Astrocyte (in vitro differentiated cells and primary cell): ENCODE measurements at regions not wholly inside any gene's neighbourhood (a gene's known extent, or its start where the extent isn't known, plus 50 kb on each side); places are given as distances from the start of the nearest gene placed in this dataset.

ENCODE experiments used
- DNase-seq: peaks from one replicate; pipeline ENCODE4 v3.0.0-alpha.2; 2010; ENCODE audit warnings: low read depth
- FAIRE-seq: peaks from 2 replicates; lab custom pipeline; 2011; peaks lifted over from hg19 to GRCh38; lab: Jason Lieb, UNC
- H2AFZ ChIP-seq: 2 replicates; pipeline ENCODE4 v1.6.0; 2012; ENCODE audit warnings: low read depth, low read length, inconsistent platforms
- H3K27ac ChIP-seq: 2 replicates; pipeline ENCODE4 v1.5.1; 2011; ENCODE audit warnings: low read depth, low read length, inconsistent platforms
- H3K27me3 ChIP-seq: 2 replicates; pipeline ENCODE4 v1.6.0; 2011; ENCODE audit warnings: low read length, inconsistent platforms; ENCODE audit not compliant: insufficient read depth
- H3K36me3 ChIP-seq: 2 replicates; pipeline ENCODE4 v1.5.1; 2011; ENCODE audit warnings: low read length, inconsistent platforms; ENCODE audit not compliant: insufficient read depth
- H3K4me1 ChIP-seq: 2 replicates; pipeline ENCODE4 v1.5.1; 2011; ENCODE audit warnings: low read length, inconsistent platforms; ENCODE audit not compliant: insufficient read depth
- H3K4me2 ChIP-seq: 2 replicates; pipeline ENCODE4 v1.6.0; 2012; ENCODE audit warnings: low read length, inconsistent platforms
- H3K4me3 ChIP-seq: 2 replicates; pipeline ENCODE4 v1.5.1; 2011; ENCODE audit warnings: low read depth, mild to moderate bottlenecking, low read length, inconsistent platforms; ENCODE audit not compliant: insufficient read depth
- H3K79me2 ChIP-seq: 2 replicates; pipeline ENCODE4 v1.6.0; 2012; ENCODE audit warnings: mild to moderate bottlenecking, low read length, inconsistent platforms; ENCODE audit not compliant: insufficient read depth
- H3K9ac ChIP-seq: 2 replicates; pipeline ENCODE4 v1.6.0; 2012; ENCODE audit warnings: mild to moderate bottlenecking, low read length, inconsistent platforms
- H3K9me3 ChIP-seq: 2 replicates; pipeline ENCODE4 v1.5.1; 2012; ENCODE audit warnings: low read depth, mild to moderate bottlenecking, low read length, inconsistent platforms; ENCODE audit not compliant: insufficient read depth
- H4K20me1 ChIP-seq: 2 replicates; pipeline ENCODE4 v1.6.0; 2012; ENCODE audit warnings: low read length, inconsistent platforms; ENCODE audit not compliant: insufficient read depth
- H3K27ac Mint-ChIP-seq: one replicate; pipeline ENCODE4 v1.8.0; 2021; ENCODE audit warnings: mild to moderate bottlenecking, mixed read lengths; ENCODE audit not compliant: unreplicated experiment
- H3K27me3 Mint-ChIP-seq: one replicate; pipeline ENCODE4 v1.8.0; 2021; ENCODE audit warnings: low read depth, mixed read lengths; ENCODE audit not compliant: unreplicated experiment
- H3K36me3 Mint-ChIP-seq: one replicate; pipeline ENCODE4 v1.8.0; 2021; ENCODE audit warnings: low read depth, mixed read lengths; ENCODE audit not compliant: unreplicated experiment
- H3K4me1 Mint-ChIP-seq: one replicate; pipeline ENCODE4 v1.8.0; 2021; ENCODE audit warnings: low read depth, mixed read lengths; ENCODE audit not compliant: unreplicated experiment
- H3K4me3 Mint-ChIP-seq: one replicate; pipeline ENCODE4 v1.8.0; 2021; ENCODE audit warnings: mild to moderate bottlenecking, moderate library complexity, mixed read lengths; ENCODE audit not compliant: unreplicated experiment
- H3K9me3 Mint-ChIP-seq: one replicate; pipeline ENCODE4 v1.8.0; 2021; ENCODE audit warnings: mild to moderate bottlenecking, mixed read lengths; ENCODE audit not compliant: unreplicated experiment
- CTCF ChIP-seq: IDR thresholded peaks from 2 replicates; pipeline ENCODE4 v1.5.1; 2011; ENCODE audit warnings: low read depth, mild to moderate bottlenecking, inconsistent platforms, low read length, moderate library complexity; ENCODE audit not compliant: insufficient read depth
- EZH2 ChIP-seq: IDR thresholded peaks from 2 replicates; pipeline ENCODE4 v1.6.1; 2012; ENCODE audit warnings: mild to moderate bottlenecking, low read length, inconsistent platforms; ENCODE audit not compliant: insufficient read depth

- DNase-seq: no peak
- Histone ChIP-seq H2AFZ (no peak overlapping the region), H3K4me1 (no peaks in the 10 kb centered on the region), H3K36me3 (no peaks in the 10 kb centered on the region), H3K79me2 (no peaks in the 10 kb centered on the region), H3K27me3 (no peaks in the 10 kb centered on the region), H3K4me2 (no peak overlapping the region), H3K4me3 (no peak overlapping the region), H3K27ac (no peak overlapping the region), H4K20me1 (no peaks in the 10 kb centered on the region), H3K9ac (no peak overlapping the region), H3K9me3 (peaks cover 10% of the 10 kb centered on the region)
- no peaks in the 10 kb centered on the region for H3K36me3 Mint-ChIP-seq
- H3K27ac Mint-ChIP-seq: no peak overlapping the region
- FAIRE-seq: no peak
- no peak for TF ChIP-seq EZH2
- TF ChIP-seq CTCF: no peak
- no peaks in the 10 kb centered on the region for H3K4me1 Mint-ChIP-seq
- H3K9me3 Mint-ChIP-seq: no peaks in the 10 kb centered on the region
- no peak overlapping the region for H3K4me3 Mint-ChIP-seq
- H3K27me3 Mint-ChIP-seq: no peaks in the 10 kb centered on the region
These were observed 733.9 kb upstream of the ZWINT start for GRCh38 chr10:57094965-57095364.

- Histone ChIP-seq H3K27me3 (no peaks in the 10 kb centered on the region), H3K4me2 (no peak overlapping the region), H3K36me3 (no peaks in the 10 kb centered on the region), H3K9me3 (peaks cover 10% of the 10 kb centered on the region), H3K79me2 (no peaks in the 10 kb centered on the region), H2AFZ (no peak overlapping the region), H3K9ac (no peak overlapping the region), H3K4me3 (no peak overlapping the region), H3K27ac (no peak overlapping the region), H4K20me1 (no peaks in the 10 kb centered on the region), H3K4me1 (no peaks in the 10 kb centered on the region)
- Mint-ChIP-seq H3K4me3 (no peak overlapping the region), H3K9me3 (no peaks in the 10 kb centered on the region), H3K27me3 (no peaks in the 10 kb centered on the region), H3K36me3 (no peaks in the 10 kb centered on the region), H3K4me1 (no peaks in the 10 kb centered on the region), H3K27ac (no peak overlapping the region)
- DNase-seq: no peak
- TF ChIP-seq EZH2 (no peak), CTCF (no peak)
- no peak for FAIRE-seq
These were observed 733.0 kb upstream of the ZWINT start for GRCh38 chr10:57094083-57094482.

- Histone ChIP-seq H3K36me3 (no peaks in the 10 kb centered on the region), H3K27ac (no peak overlapping the region), H3K4me1 (no peaks in the 10 kb centered on the region), H3K79me2 (no peaks in the 10 kb centered on the region), H3K9ac (no peak overlapping the region), H3K4me3 (no peak overlapping the region), H4K20me1 (no peaks in the 10 kb centered on the region), H3K4me2 (no peak overlapping the region), H2AFZ (no peak overlapping the region), H3K27me3 (no peaks in the 10 kb centered on the region), H3K9me3 (peaks cover 6% of the 10 kb centered on the region)
- Mint-ChIP-seq H3K27ac (no peak overlapping the region), H3K4me1 (no peaks in the 10 kb centered on the region), H3K4me3 (no peak overlapping the region), H3K9me3 (peaks cover 1% of the 10 kb centered on the region), H3K36me3 (no peaks in the 10 kb centered on the region), H3K27me3 (peaks cover 2% of the 10 kb centered on the region)
- DNase-seq: no peak
- no peak for FAIRE-seq
- TF ChIP-seq EZH2: no peak
- TF ChIP-seq CTCF: no peak
These were observed 692.5 kb upstream of the ZWINT start for GRCh38 chr10:57053530-57053929.
